HFFc6 (cell line): ENCODE measurements at regions not wholly inside any gene's neighbourhood (a gene's known extent, or its start where the extent isn't known, plus 50 kb on each side); places are given as distances from the start of the nearest gene placed in this dataset.

Experiments used
- DNase-seq: peaks from one replicate; pipeline ENCODE4 v3.0.0-alpha.2; 2018
- H3K27ac Mint-ChIP-seq: 2 replicates; pipeline ENCODE4 v1.8.0; 2020; ENCODE audit warnings: mild to moderate bottlenecking, mixed read lengths
- H3K27me3 Mint-ChIP-seq: 2 replicates; pipeline ENCODE4 v1.8.0; 2021; ENCODE audit warnings: mild to moderate bottlenecking, moderate library complexity, mixed read lengths; ENCODE audit not compliant: insufficient read depth
- H3K36me3 Mint-ChIP-seq: 2 replicates; pipeline ENCODE4 v1.8.0; 2021; ENCODE audit warnings: low read depth, mixed read lengths
- H3K4me1 Mint-ChIP-seq: 2 replicates; pipeline ENCODE4 v1.8.0; 2020; ENCODE audit warnings: low read depth, mixed read lengths
- H3K4me3 Mint-ChIP-seq: 2 replicates; pipeline ENCODE4 v1.8.0; 2020; ENCODE audit warnings: mild to moderate bottlenecking, moderate library complexity, mixed read lengths
- H3K9me3 Mint-ChIP-seq: 2 replicates; pipeline ENCODE4 v1.8.0; 2020; ENCODE audit warnings: mild to moderate bottlenecking, mixed read lengths
- CTCF ChIP-seq: fragments of 200-600 bp; sonication (generic); IDR thresholded peaks from 2 replicates; pipeline ENCODE4 v1.5.0; 2021; ENCODE audit warnings: antibody characterized with exemption, mild to moderate bottlenecking

- H3K4me1 Mint-ChIP-seq, result peaks cover 13% of the 10 kb centered on the region
- no peak for DNase-seq
- H3K36me3 Mint-ChIP-seq, result peaks cover 4% of the 10 kb centered on the region; the same call in 1 of the 2 replicates
- H3K27me3 Mint-ChIP-seq, result peaks cover 22% of the 10 kb centered on the region
- no peak overlapping the region for H3K27ac Mint-ChIP-seq
- no peak overlapping the region for H3K4me3 Mint-ChIP-seq
- no peaks in the 10 kb centered on the region for H3K9me3 Mint-ChIP-seq
- no peak for TF ChIP-seq CTCF
Measured at GRCh38 chr10:3263082-3263481, 90.5 kb upstream of the PITRM1 start.

- TF ChIP-seq CTCF, result no peak
- Mint-ChIP-seq H3K9me3 (no peaks in the 10 kb centered on the region), H3K36me3 (peaks cover 4% of the 10 kb centered on the region; the same call in 1 of the 2 replicates), H3K4me1 (peaks cover 13% of the 10 kb centered on the region), H3K27ac (no peak overlapping the region), H3K4me3 (no peak overlapping the region), H3K27me3 (peaks cover 22% of the 10 kb centered on the region)
- no peak for DNase-seq
Measured at GRCh38 chr10:3261921-3262320, 89.3 kb upstream of the PITRM1 start.

GRCh38 chr10:3260066-3260834, 87.7 kb upstream of the PITRM1 start:
- no peak for DNase-seq
- TF ChIP-seq CTCF, result no peak
- Mint-ChIP-seq H3K36me3 (peaks cover 4% of the 10 kb centered on the region; the same call in 1 of the 2 replicates), H3K27ac (no peak overlapping the region), H3K4me1 (peaks cover 11% of the 10 kb centered on the region), H3K27me3 (peaks cover 24% of the 10 kb centered on the region), H3K9me3 (no peaks in the 10 kb centered on the region), H3K4me3 (no peak overlapping the region)

- H3K27ac Mint-ChIP-seq, result no peak overlapping the region
- DNase-seq, result no peak
- no peak for TF ChIP-seq CTCF
- H3K4me1 Mint-ChIP-seq, result peaks cover 6% of the 10 kb centered on the region; the same call in 1 of the 2 replicates
- H3K27me3 Mint-ChIP-seq, result peaks cover 27% of the 10 kb centered on the region
- peaks cover 4% of the 10 kb centered on the region; the same call in 1 of the 2 replicates for H3K36me3 Mint-ChIP-seq
- H3K4me3 Mint-ChIP-seq, result no peak overlapping the region
- H3K9me3 Mint-ChIP-seq, result no peaks in the 10 kb centered on the region
Measured at GRCh38 chr10:3259499-3259898, 86.9 kb upstream of the PITRM1 start.

GRCh38 chr10:3258394-3258793, 85.8 kb upstream of the PITRM1 start:
- no peak overlapping the region for H3K27ac Mint-ChIP-seq
- no peak overlapping the region for H3K4me3 Mint-ChIP-seq
- no peak for DNase-seq
- 0 out of 2 replicates have a peak, but pooled peaks cover 4% of the 10 kb centered on the region for H3K36me3 Mint-ChIP-seq
- peaks cover 27% of the 10 kb centered on the region for H3K27me3 Mint-ChIP-seq
- no peaks in the 10 kb centered on the region for H3K9me3 Mint-ChIP-seq
- H3K4me1 Mint-ChIP-seq, result no peaks in the 10 kb centered on the region
- no peak for TF ChIP-seq CTCF
